HepG2 (cell line): ENCODE measurements at regions not wholly inside any gene's neighbourhood (a gene's known extent, or its start where the extent isn't known, plus 50 kb on each side); places are given as distances from the start of the nearest gene placed in this dataset.

Source experiments
- ATAC-seq: fragments of 200-7000 bp; cut with Tn5 transposase; 3 replicates; pipeline ENCODE4 v1.9.1; 2020; ENCODE audit warnings: mild to moderate bottlenecking, moderate library complexity
- BruUV-seq: library from RNA; stranded (reverse); fragments of 400-500 nt; replicated peaks from 2 replicates; lab custom pipeline; 2021; lab: Mats Ljungman, UMichigan
- CTCF ChIA-PET: fragments of 300-600 bp; formaldehyde crosslinking; extraction: SDS; loops from one replicate; lab custom pipeline; 2021; ENCODE audit warnings: low total read pairs, inconsistent platforms, low intra/inter-chr PET ratio; lab: Yijun Ruan, JAX
- POLR2A ChIA-PET: fragments of 350-600 bp; sonication (Branson Sonifier 250); formaldehyde crosslinking; loops from one replicate; lab custom pipeline; 2020; ENCODE audit warnings: antibody characterized with exemption, inconsistent platforms; lab: Yijun Ruan, JAX
- DNase-seq: peaks from one replicate; pipeline ENCODE4 v3.0.0-alpha.2; 2015; ENCODE audit warnings: low spot score
- FAIRE-seq: peaks from 3 replicates; lab custom pipeline; 2011; peaks lifted over from hg19 to GRCh38; lab: Jason Lieb, UNC
- H2AFZ ChIP-seq: one replicate; pipeline ENCODE4 v1.6.1; 2011; ENCODE audit warnings: low read length, inconsistent platforms
- H3K27ac ChIP-seq: fragments of 300-600 bp; 3 replicates; pipeline ENCODE4 v1.8.0; 2011; ENCODE audit warnings: mixed run types, mild to moderate bottlenecking, mixed read lengths, low read length, inconsistent platforms; ENCODE audit not compliant: insufficient read depth; ENCODE audit errors: extremely low read length
- H3K27me3 ChIP-seq, 2 experiments: fragments of 200-600 bp in 1 of 2; 2 replicates in 1 of 2; 3 replicates in 1 of 2; pipeline versions ENCODE4 v1.6.0 to v1.8.0; 2011; ENCODE audit warnings: low read length in 2 of 2, mild to moderate bottlenecking in 2 of 2, moderate library complexity in 2 of 2, inconsistent platforms in 1 of 2; ENCODE audit not compliant: insufficient read depth in 2 of 2, control insufficient read depth in 1 of 2
- H3K36me3 ChIP-seq, 2 experiments: fragments of 200-600 bp in 1 of 2; replicated peaks in 1 of 2; 2 replicates in 1 of 2; 3 replicates in 1 of 2; pipeline versions ENCODE4 v1.5.1 to v1.8.0; 2011; ENCODE audit warnings: low read length in 2 of 2, inconsistent platforms in 1 of 2; ENCODE audit not compliant: insufficient read depth in 2 of 2, control insufficient read depth in 1 of 2
- H3K4me1 ChIP-seq: 2 replicates; pipeline ENCODE4 v1.5.1; 2012; ENCODE audit warnings: low read length, inconsistent platforms; ENCODE audit not compliant: insufficient read depth
- H3K4me2 ChIP-seq: 2 replicates; pipeline ENCODE4 v1.6.0; 2011; ENCODE audit warnings: low read depth, low read length, inconsistent platforms
- H3K4me3 ChIP-seq, 3 experiments: fragments of 200-600 bp in 1 of 3; sonication (generic), shearing (Covaris generic) in 1 of 3; replicated peaks in 1 of 3; 2 replicates each; pipeline ENCODE4 v1.5.1; 2011 to 2016; ENCODE audit warnings: low read length in 3 of 3, inconsistent platforms in 2 of 3, low read depth in 2 of 3, mild to moderate bottlenecking in 2 of 3, control low read depth in 1 of 3, mixed read lengths in 1 of 3; ENCODE audit not compliant: insufficient read depth in 1 of 3
- H3K79me2 ChIP-seq: one replicate; pipeline ENCODE4 v1.6.1; 2011; ENCODE audit warnings: low read length, inconsistent platforms; ENCODE audit not compliant: insufficient read depth
- H3K9ac ChIP-seq: 2 replicates; pipeline ENCODE4 v1.6.0; 2011; ENCODE audit warnings: mild to moderate bottlenecking, low read depth, low read length, inconsistent platforms; ENCODE audit not compliant: insufficient read depth
- H3K9me3 ChIP-seq: 2 replicates; pipeline ENCODE4 v1.5.1; 2012; ENCODE audit warnings: mild to moderate bottlenecking, low read length
- H4K20me1 ChIP-seq: 2 replicates; pipeline ENCODE4 v1.6.0; 2011; ENCODE audit warnings: inconsistent platforms, mild to moderate bottlenecking, low read length, moderate library complexity; ENCODE audit not compliant: insufficient read depth
- EHMT2 ChIP-seq: fragments of 200-600 bp; sonication (generic); IDR thresholded peaks from 2 replicates; pipeline ENCODE4 v1.7.0; 2017; ENCODE audit warnings: antibody characterized with exemption, low read depth, low read length, borderline replicate concordance
- GATA4 ChIP-seq: sonication (generic); IDR thresholded peaks from 2 replicates; pipeline ENCODE4 v1.6.1; 2016; ENCODE audit warnings: antibody characterized with exemption, low read depth, borderline replicate concordance
- GPBP1L1 ChIP-seq: sonication (generic); formaldehyde crosslinking; IDR thresholded peaks from 2 replicates; pipeline ENCODE4 v1.5.0; 2020; ENCODE audit warnings: mild to moderate bottlenecking, missing genetic modification reagents
- GTF3A ChIP-seq: sonication (generic); formaldehyde crosslinking; conservative IDR thresholded peaks from 2 replicates; pipeline ENCODE4 v1.4.0; 2020; ENCODE audit warnings: mild to moderate bottlenecking, missing genetic modification reagents
- MAFF ChIP-seq: IDR thresholded peaks from 2 replicates; pipeline ENCODE4 v1.6.1; 2011; ENCODE audit warnings: low read depth, low read length, improper control_type of control experiment
- SUZ12 ChIP-seq: fragments of 150-350 bp; IDR thresholded peaks from 2 replicates; pipeline ENCODE4 v1.6.1; 2014; ENCODE audit warnings: low read depth, low read length
- THAP9 ChIP-seq: sonication (generic); formaldehyde crosslinking; IDR thresholded peaks from 2 replicates; pipeline ENCODE4; 2020; ENCODE audit warnings: missing genetic modification reagents, mild to moderate bottlenecking, borderline replicate concordance
- ZFP36L2 ChIP-seq: sonication (generic); formaldehyde crosslinking; IDR thresholded peaks from 2 replicates; pipeline ENCODE4 v1.4.0; 2020; ENCODE audit warnings: missing genetic modification reagents
- ZGPAT ChIP-seq: IDR thresholded peaks from 2 replicates; pipeline ENCODE4 v1.6.1; 2016; ENCODE audit warnings: mild to moderate bottlenecking
- ZNF205 ChIP-seq: IDR thresholded peaks from 2 replicates; pipeline ENCODE4 v1.6.1; 2018; ENCODE audit warnings: missing biosample characterization, missing genetic modification reagents
- ZNF572 ChIP-seq: sonication (generic); formaldehyde crosslinking; IDR thresholded peaks from 2 replicates; pipeline ENCODE4 v1.5.1; 2020; ENCODE audit warnings: mild to moderate bottlenecking, missing genetic modification reagents
- WGBS: methylation state at CpG from one replicate; pipeline ENCODE4 v1.1.6; 2017; ENCODE audit warnings: low lambda C conversion rate; 5-methylcytosine and 5-hydroxymethylcytosine counted together
- in situ Hi-C: cut with HindIII; loops from 2 replicates; pipeline ENCODE4 v1.10.0; 2017; ENCODE audit warnings: low pct_unique_long_range_greater_than_20kb; ENCODE audit not compliant: extremely low pct_ligation_motif_present
- intact Hi-C: fragments of 100-400 bp; cut with micrococcal nuclease; formaldehyde crosslinking; loops from one replicate; pipeline ENCODE4 v1.10.0; 2022; ENCODE audit not compliant: unreplicated experiment

GRCh38 chr1:78304341-78304740 lies 186.4 kb upstream of the PTGFR start:
- Histone ChIP-seq H3K36me3 (no peaks in the 10 kb centered on the region), H3K4me1 (no peaks in the 10 kb centered on the region), H3K9me3 (no peaks in the 10 kb centered on the region), H3K9ac (no peak overlapping the region), H2AFZ (no peak overlapping the region), H3K4me3 (no peak overlapping the region), H3K4me2 (no peak overlapping the region), H3K27ac (no peak overlapping the region), H3K27me3 (no peaks in the 10 kb centered on the region), H3K79me2 (no peaks in the 10 kb centered on the region), H4K20me1 (no peaks in the 10 kb centered on the region)
- BruUV-seq, result no TSS peak
- ChIA-PET POLR2A (no interaction called here), CTCF (no interaction called here)
- DNase-seq, result no peak
- intact Hi-C loops (no loop called here), in situ Hi-C loops (no loop called here)
- no peak for FAIRE-seq
- 0% methylated on average over 1 of the region's 1 CpG for WGBS
- TF ChIP-seq MAFF (no peak), GATA4 (no peak), ZGPAT (CRISPR knock-in tag) (no peak), ZNF205 (CRISPR knock-in tag) (no peak), GTF3A (no peak), EHMT2 (no peak)
- ATAC-seq, result no peak

- POLR2A ChIA-PET, result no interaction called here
- Histone ChIP-seq H3K4me1 (no peaks in the 10 kb centered on the region), H3K27me3 (no peaks in the 10 kb centered on the region), H3K79me2 (no peaks in the 10 kb centered on the region), H4K20me1 (no peaks in the 10 kb centered on the region), H3K36me3 (no peaks in the 10 kb centered on the region), H3K27ac (no peak overlapping the region), H3K4me3 (no peak overlapping the region), H3K9me3 (no peaks in the 10 kb centered on the region), H3K9ac (no peak overlapping the region), H3K4me2 (no peak overlapping the region), H2AFZ (no peak overlapping the region)
- FAIRE-seq (no peak), ATAC-seq (no peak), DNase-seq (no peak)
- in situ Hi-C loops, result no loop called here
- CTCF ChIA-PET, result no interaction called here
- BruUV-seq, result no TSS peak
- intact Hi-C loops, result no loop called here
- TF ChIP-seq ZFP36L2 (no peak), ZNF572 (CRISPR knock-in tag) (no peak), GPBP1L1 (CRISPR knock-in tag) (no peak), SUZ12 (no peak), THAP9 (no peak)
- 0% methylated on average over 1 of the region's 1 CpG for WGBS
These were observed 186.0 kb upstream of the PTGFR start for GRCh38 chr1:78304761-78305160.
